Spleen (tissue), 11 donors: ENCODE measurements at regions not wholly inside any gene's neighbourhood (a gene's known extent, or its start where the extent isn't known, plus 50 kb on each side); places are given as distances from the start of the nearest gene placed in this dataset.

Experiments
- DNase-seq: peaks from one replicate; pipeline ENCODE4 v3.0.0-alpha.2; 2020
- H3K27ac ChIP-seq, 8 donors: fragments of 200-600 bp; sonication (generic) in 7 of 8; 1 replicate in 4 of 8; 2 replicates in 4 of 8; pipeline versions ENCODE4 v1.5.0 to v1.8.0; 2016 to 2021; ENCODE audit warnings: inconsistent platforms in 4 of 8, mild to moderate bottlenecking in 4 of 8, moderate library complexity in 1 of 8
- H3K27me3 ChIP-seq, 7 donors: fragments of 200-600 bp; sonication (generic) in 6 of 7; replicated peaks in 1 of 7; 1 replicate in 4 of 7; 2 replicates in 3 of 7; pipeline versions ENCODE4 v1.5.0 to v1.8.0; 2016 to 2021; ENCODE audit warnings: inconsistent platforms in 3 of 7, mild to moderate bottlenecking in 1 of 7
- H3K36me3 ChIP-seq, 6 donors: fragments of 200-600 bp; sonication (generic) in 5 of 6; 1 replicate in 4 of 6; 2 replicates in 2 of 6; pipeline versions ENCODE4 v1.5.0 to v1.8.0; 2016 to 2021; ENCODE audit warnings: inconsistent platforms in 2 of 6
- H3K4me1 ChIP-seq, 6 donors: fragments of 200-600 bp; sonication (generic) in 5 of 6; 1 replicate in 3 of 6; 2 replicates in 3 of 6; pipeline versions ENCODE4 v1.5.0 to v1.8.0; 2016 to 2021; ENCODE audit warnings: inconsistent platforms in 3 of 6
- H3K4me3 ChIP-seq, 8 donors: fragments of 200-600 bp; sonication (generic) in 7 of 8; 1 replicate in 4 of 8; 2 replicates in 4 of 8; pipeline versions ENCODE4 v1.5.0 to v1.8.0; 2016 to 2021; ENCODE audit warnings: inconsistent platforms in 4 of 8, mild to moderate bottlenecking in 4 of 8, moderate library complexity in 2 of 8
- H3K9me3 ChIP-seq, 8 donors: fragments of 200-600 bp; sonication (generic) in 7 of 8; 1 replicate in 4 of 8; 2 replicates in 4 of 8; pipeline versions ENCODE4 v1.5.0 to v1.8.0; 2016 to 2021; ENCODE audit warnings: inconsistent platforms in 4 of 8
- POLR2A ChIP-seq, 3 donors: fragments of 450-650 bp; IDR thresholded peaks; one replicate each; pipeline ENCODE4 v1.5.1; 2017; ENCODE audit warnings: antibody characterized with exemption in 3 of 3, mild to moderate bottlenecking in 1 of 3
- POLR2AphosphoS5 ChIP-seq, 3 donors: sonication (generic); formaldehyde crosslinking; IDR thresholded peaks; one replicate each; pipeline ENCODE4 v1.5.1; 2017; ENCODE audit warnings: antibody characterized with exemption in 3 of 3
- WGBS, 5 donors: extraction: QIAGEN DNeasy Blood & Tissue Kit in 3 of 5; methylation state at CpG; one replicate each; pipeline versions ENCODE4 v1.1.5 to v1.1.7; 2013 to 2018; 5-methylcytosine and 5-hydroxymethylcytosine counted together
- intact Hi-C: fragments of 100-400 bp; cut with DNase I; formaldehyde crosslinking; loops from one replicate; pipeline ENCODE4 v1.15.0; 2023; ENCODE audit warnings: low total_unique reads
- TF ChIP-seq, protein P1 (sequence below), 11 experiments: fragments of 200-600 bp in 7 of 11; fragments of 450-650 bp in 4 of 11; sonication (generic) in 4 of 11; IDR thresholded peaks in 8 of 11; conservative IDR thresholded peaks in 3 of 11; 1 replicate in 7 of 11; 2 replicates in 4 of 11; pipeline versions ENCODE4 v1.4.0 to v1.8.0; 2016 to 2021; ENCODE audit warnings: antibody characterized with exemption in 11 of 11, inconsistent platforms in 4 of 11, mild to moderate bottlenecking in 1 of 11
- donor health status: healthy with polysubstance abuse.
- donor health status: DM: no; HTN: no; CAD: no; lungs with moderate emphysema.
- donor health status: DM: no; HTN: no; CAD: no.
- donor health status: Bipolar disorder and iron deficiency.
- donor health status: healthy.
- donor health status: DM: no; HTN: no; CAD: no.
- donor health status: DM: yes; HTN: yes; CAD: no.

DNA sequence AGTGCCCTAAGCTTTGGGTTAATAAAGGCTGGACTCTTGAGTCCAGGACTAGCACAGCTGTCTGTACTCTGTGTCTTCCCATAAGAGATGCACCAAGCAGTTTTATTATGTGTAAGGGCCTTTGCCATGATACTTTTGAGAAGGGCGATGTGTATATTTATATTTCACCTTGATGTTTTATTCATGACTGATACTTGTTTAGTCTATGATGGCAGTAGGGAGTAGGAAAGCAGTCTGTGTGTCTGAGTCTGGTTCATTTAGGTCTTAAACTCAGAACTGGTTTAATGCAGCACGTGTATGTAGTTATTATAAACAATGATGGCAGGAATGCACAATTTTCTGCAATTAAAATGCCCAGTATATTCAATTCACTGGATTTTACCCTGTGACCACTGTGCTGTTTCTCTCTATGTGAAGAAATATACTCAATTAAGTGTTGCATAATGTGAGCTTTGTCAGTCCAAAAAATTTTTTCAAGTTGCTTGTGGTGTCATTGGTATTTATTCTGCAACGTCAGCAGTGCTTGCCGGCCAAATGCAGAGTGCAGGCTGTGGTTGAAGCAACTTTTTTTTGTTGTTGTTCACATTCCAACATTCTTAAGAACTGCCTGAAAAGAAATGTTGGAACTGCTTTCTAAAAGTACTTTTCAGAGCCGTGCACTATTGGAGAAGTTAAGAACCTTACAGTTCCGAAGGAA, 423.7 kb upstream of the SEMA6D start:
- intact Hi-C loops: no loop called here
- no peaks in the 10 kb centered on the region for H3K36me3 ChIP-seq
- H3K27ac ChIP-seq: no peak overlapping the region
- 51 to 68% (median 63%) methylated on average over 6 of the region's 6 CpGs for whole genome bisulfite sequencing, 5 donors
- no peaks in the 10 kb centered on the region for H3K9me3 ChIP-seq
- no peak overlapping the region for H3K4me3 ChIP-seq
- no peaks in the 10 kb centered on the region for H3K4me1 ChIP-seq
- TF ChIP-seq, protein P1, sequence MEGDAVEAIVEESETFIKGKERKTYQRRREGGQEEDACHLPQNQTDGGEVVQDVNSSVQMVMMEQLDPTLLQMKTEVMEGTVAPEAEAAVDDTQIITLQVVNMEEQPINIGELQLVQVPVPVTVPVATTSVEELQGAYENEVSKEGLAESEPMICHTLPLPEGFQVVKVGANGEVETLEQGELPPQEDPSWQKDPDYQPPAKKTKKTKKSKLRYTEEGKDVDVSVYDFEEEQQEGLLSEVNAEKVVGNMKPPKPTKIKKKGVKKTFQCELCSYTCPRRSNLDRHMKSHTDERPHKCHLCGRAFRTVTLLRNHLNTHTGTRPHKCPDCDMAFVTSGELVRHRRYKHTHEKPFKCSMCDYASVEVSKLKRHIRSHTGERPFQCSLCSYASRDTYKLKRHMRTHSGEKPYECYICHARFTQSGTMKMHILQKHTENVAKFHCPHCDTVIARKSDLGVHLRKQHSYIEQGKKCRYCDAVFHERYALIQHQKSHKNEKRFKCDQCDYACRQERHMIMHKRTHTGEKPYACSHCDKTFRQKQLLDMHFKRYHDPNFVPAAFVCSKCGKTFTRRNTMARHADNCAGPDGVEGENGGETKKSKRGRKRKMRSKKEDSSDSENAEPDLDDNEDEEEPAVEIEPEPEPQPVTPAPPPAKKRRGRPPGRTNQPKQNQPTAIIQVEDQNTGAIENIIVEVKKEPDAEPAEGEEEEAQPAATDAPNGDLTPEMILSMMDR (IDR thresholded peaks at IDR 0.05 in 8 of 11, conservative IDR thresholded peaks at IDR 0.05 in 3 of 11): no peak
- TF ChIP-seq POLR2AphosphoS5 (IDR thresholded peaks at IDR 0.05) (no peak), POLR2A (IDR thresholded peaks at IDR 0.05) (no peak)
- no peaks in the 10 kb centered on the region for H3K27me3 ChIP-seq
- no peak for DNase-seq

DNA sequence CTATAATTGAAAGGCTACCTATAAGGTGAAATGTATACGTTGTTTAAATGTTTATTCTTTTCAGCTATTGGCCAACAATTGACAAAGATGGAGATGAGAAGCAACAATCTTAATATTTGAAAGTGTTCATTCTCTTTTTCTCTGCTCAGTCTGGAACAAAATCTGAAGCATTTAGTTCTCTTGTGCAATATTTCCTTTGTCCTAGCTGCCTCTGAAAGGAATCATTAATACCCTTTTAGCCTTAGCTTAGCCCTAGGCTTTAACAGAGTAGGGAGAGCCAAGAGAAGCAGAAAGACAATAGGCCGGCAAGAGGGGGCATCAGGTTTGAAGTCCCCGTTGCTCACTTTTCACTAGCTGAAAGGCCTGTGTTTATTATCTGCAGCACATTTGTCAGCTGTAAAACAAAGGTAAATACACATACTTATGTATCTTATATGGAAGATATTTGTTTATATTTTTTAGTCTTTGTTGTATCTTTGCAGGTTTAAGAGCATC, 422.5 kb upstream of the SEMA6D start:
- intact Hi-C loops: no loop called here
- Histone ChIP-seq H3K9me3 (no peaks in the 10 kb centered on the region), H3K4me3 (no peak overlapping the region), H3K4me1 (no peaks in the 10 kb centered on the region), H3K27ac (no peak overlapping the region), H3K36me3 (no peaks in the 10 kb centered on the region), H3K27me3 (no peaks in the 10 kb centered on the region)
- DNase-seq: no peak
- WGBS, 5 donors: 65 to 78% (median 74%) methylated on average over 3 of the region's 3 CpGs
- no peak for TF ChIP-seq POLR2A (IDR thresholded peaks at IDR 0.05)
- TF ChIP-seq, protein P1 (IDR thresholded peaks at IDR 0.05 in 8 of 11, conservative IDR thresholded peaks at IDR 0.05 in 3 of 11): no peak
- no peak for TF ChIP-seq POLR2AphosphoS5 (IDR thresholded peaks at IDR 0.05)

DNA sequence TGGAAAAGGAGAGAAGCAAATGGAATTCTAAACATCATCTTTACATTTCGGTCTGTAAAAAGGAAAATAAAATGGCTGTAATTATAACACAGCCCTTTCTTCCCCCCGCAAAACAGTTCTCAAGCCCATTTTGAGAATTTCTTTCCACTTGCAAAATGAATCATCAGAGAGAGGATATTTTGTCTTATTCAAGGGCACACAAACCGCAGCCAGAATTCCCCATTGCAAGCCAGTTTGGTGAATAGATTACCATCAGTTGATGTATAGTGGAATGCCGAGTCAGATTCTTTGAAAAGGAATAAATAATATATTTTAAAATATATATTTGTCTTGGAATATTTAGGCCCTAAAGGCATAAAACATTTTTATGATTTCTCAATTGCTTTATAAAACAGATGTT, 420.4 kb upstream of the SEMA6D start:
- 86 to 94% (median 91%) methylated on average over 4 of the region's 4 CpGs for WGBS, 5 donors
- intact Hi-C loops: no loop called here
- no peak for DNase-seq
- Histone ChIP-seq H3K36me3 (no peaks in the 10 kb centered on the region), H3K9me3 (no peaks in the 10 kb centered on the region), H3K27me3 (no peaks in the 10 kb centered on the region), H3K4me3 (no peak overlapping the region), H3K27ac (no peak overlapping the region), H3K4me1 (no peaks in the 10 kb centered on the region)
- TF ChIP-seq POLR2A (IDR thresholded peaks at IDR 0.05) (no peak), POLR2AphosphoS5 (IDR thresholded peaks at IDR 0.05) (no peak)
- TF ChIP-seq, protein P1 (IDR thresholded peaks at IDR 0.05 in 8 of 11, conservative IDR thresholded peaks at IDR 0.05 in 3 of 11): no peak

DNA sequence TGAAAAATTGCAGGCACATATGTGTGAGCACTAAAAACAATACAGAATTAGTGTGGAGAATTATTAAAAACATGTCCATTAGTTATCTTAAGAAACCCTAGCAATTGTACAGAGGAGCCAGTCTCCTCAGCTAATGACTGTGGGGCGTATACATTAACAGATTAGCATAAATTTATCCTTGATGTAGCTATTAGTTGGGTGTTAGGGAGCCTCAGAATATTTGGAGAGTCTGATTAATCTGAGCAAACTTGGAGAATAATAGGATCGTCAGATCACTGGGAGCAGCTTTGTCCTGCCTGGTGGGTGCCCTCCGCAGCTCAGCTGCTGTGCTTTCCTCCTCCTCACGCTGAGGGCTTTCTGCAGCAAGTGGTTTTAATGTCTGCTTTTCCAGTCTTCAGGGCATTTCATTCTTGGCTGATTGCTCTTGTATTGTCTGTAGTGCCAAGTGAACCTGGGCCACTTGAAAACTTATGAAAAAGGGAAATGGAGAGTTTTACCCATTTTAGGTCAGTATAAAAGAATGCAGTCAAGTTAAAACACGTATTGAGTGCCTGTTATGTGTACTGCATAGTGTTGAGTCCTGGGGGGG, 417.4 kb upstream of the SEMA6D start:
- no peaks in the 10 kb centered on the region for H3K36me3 ChIP-seq
- H3K27ac ChIP-seq: no peak overlapping the region
- 71 to 89% (median 83%) methylated on average over 5 of the region's 5 CpGs for WGBS, 5 donors
- intact Hi-C loops: no loop called here
- no peak overlapping the region for H3K4me3 ChIP-seq
- DNase-seq: no peak
- H3K27me3 ChIP-seq: no peaks in the 10 kb centered on the region
- H3K9me3 ChIP-seq: no peaks in the 10 kb centered on the region
- no peaks in the 10 kb centered on the region for H3K4me1 ChIP-seq
- TF ChIP-seq POLR2AphosphoS5 (IDR thresholded peaks at IDR 0.05) (no peak), POLR2A (IDR thresholded peaks at IDR 0.05) (no peak)
- TF ChIP-seq, protein P1 (IDR thresholded peaks at IDR 0.05 in 8 of 11, conservative IDR thresholded peaks at IDR 0.05 in 3 of 11): no peak
